Fibroblast of villous mesenchyme (primary cell): ENCODE measurements at regions not wholly inside any gene's neighbourhood (a gene's known extent, or its start where the extent isn't known, plus 50 kb on each side); places are given as distances from the start of the nearest gene placed in this dataset.

Experiments
- DNase-seq: peaks from one replicate; pipeline ENCODE4 v3.0.0-alpha.2; 2010; ENCODE audit warnings: low read depth
- H3K4me3 ChIP-seq: 2 replicates; pipeline ENCODE4 v1.5.1; 2011; ENCODE audit warnings: low read depth, mild to moderate bottlenecking, low read length
- CTCF ChIP-seq: IDR thresholded peaks from 2 replicates; pipeline ENCODE4 v1.5.1; 2012; ENCODE audit warnings: low read depth, mild to moderate bottlenecking, low read length; ENCODE audit not compliant: insufficient read depth

- TF ChIP-seq CTCF: no peak
- H3K4me3 ChIP-seq: no peak overlapping the region
- DNase-seq: no peak
Observed at GRCh38 chr1:229828461-229828860, 202.4 kb downstream of the URB2 start.

- no peak for DNase-seq
- no peak for TF ChIP-seq CTCF
- no peak overlapping the region for H3K4me3 ChIP-seq
Observed at GRCh38 chr1:229832695-229833094, 206.6 kb downstream of the URB2 start.

- no peak overlapping the region for H3K4me3 ChIP-seq
- no peak for TF ChIP-seq CTCF
- no peak for DNase-seq
Observed at GRCh38 chr1:229834230-229834629, 208.2 kb downstream of the URB2 start.

- TF ChIP-seq CTCF: no peak
- no peak for DNase-seq
- no peak overlapping the region for H3K4me3 ChIP-seq
Observed at GRCh38 chr1:229835226-229835625, 209.2 kb downstream of the URB2 start.

GRCh38 chr1:229836324-229836723 lies 210.3 kb downstream of the URB2 start:
- no peak for TF ChIP-seq CTCF
- no peak for DNase-seq
- H3K4me3 ChIP-seq: no peak overlapping the region

GRCh38 chr1:229838204-229838603 lies 212.2 kb downstream of the URB2 start:
- no peak for TF ChIP-seq CTCF
- DNase-seq: no peak

GRCh38 chr1:229839800-229840199 lies 213.8 kb downstream of the URB2 start:
- TF ChIP-seq CTCF: no peak
- no peak for DNase-seq
- H3K4me3 ChIP-seq: no peak overlapping the region

More at GRCh38 chr1:229838204-229838603, 212.2 kb downstream of the URB2 start:
- no peak overlapping the region for H3K4me3 ChIP-seq
